ENCODE measurements at regions not wholly inside any gene's neighbourhood (a gene's known extent, or its start where the extent isn't known, plus 50 kb on each side); places are given as distances from the start of the nearest gene placed in this dataset.

- no peak for DNase-seq
Measured at GRCh38 chr18:41829647-41830516, 125.2 kb upstream of the PIK3C3 start.

- DNase-seq = no peak
Measured at GRCh38 chr18:41828137-41828536, 126.9 kb upstream of the PIK3C3 start.

GRCh38 chr18:41820784-41821183, 134.2 kb upstream of the PIK3C3 start:
- no peak for DNase-seq

GRCh38 chr18:41818381-41819355, 136.4 kb upstream of the PIK3C3 start:
- no peak for DNase-seq

GRCh38 chr18:41814651-41815050, 140.4 kb upstream of the PIK3C3 start:
- DNase-seq = no peak

- DNase-seq = no peak
Measured at GRCh38 chr18:41809652-41810051, 145.4 kb upstream of the PIK3C3 start.

GRCh38 chr18:41805341-41805740, 149.7 kb upstream of the PIK3C3 start:
- no peak for DNase-seq

GRCh38 chr18:41798879-41799278, 156.2 kb upstream of the PIK3C3 start:
- DNase-seq = no peak

- no peak for DNase-seq
Measured at GRCh38 chr18:41790687-41791086, 164.3 kb upstream of the PIK3C3 start.

GRCh38 chr18:41789001-41789400, 166.0 kb upstream of the PIK3C3 start:
- no peak for DNase-seq

- DNase-seq = no peak
Measured at GRCh38 chr18:41783879-41784278, 171.2 kb upstream of the PIK3C3 start.

GRCh38 chr18:41783065-41783818, 171.8 kb upstream of the PIK3C3 start:
- no peak for DNase-seq

GRCh38 chr18:41771973-41772372, 183.1 kb upstream of the PIK3C3 start:
- no peak for DNase-seq

GRCh38 chr18:41769265-41769664, 185.8 kb upstream of the PIK3C3 start:
- DNase-seq = no peak

- DNase-seq = no peak
Measured at GRCh38 chr18:41768467-41768866, 186.6 kb upstream of the PIK3C3 start.

GRCh38 chr18:41767960-41768359, 187.1 kb upstream of the PIK3C3 start:
- DNase-seq = no peak

- peak; percentile 38 for DNase-seq
Measured at GRCh38 chr18:41765460-41765859, 189.6 kb upstream of the PIK3C3 start.

- DNase-seq = no peak
Measured at GRCh38 chr18:41763361-41763760, 191.7 kb upstream of the PIK3C3 start.

GRCh38 chr18:41761333-41762018, 193.6 kb upstream of the PIK3C3 start:
- no peak for DNase-seq

- no peak for DNase-seq
Measured at GRCh38 chr18:41758534-41758933, 196.5 kb upstream of the PIK3C3 start.

- DNase-seq = no peak
Measured at GRCh38 chr18:41756141-41756540, 198.9 kb upstream of the PIK3C3 start.

GRCh38 chr18:41754332-41754731, 200.7 kb upstream of the PIK3C3 start:
- DNase-seq = no peak
